GM12878 (cell line): ENCODE measurements at regions not wholly inside any gene's neighbourhood (a gene's known extent, or its start where the extent isn't known, plus 50 kb on each side); places are given as distances from the start of the nearest gene placed in this dataset.

Experiments used
- ATAC-seq: fragments of 200-7000 bp; cut with Tn5 transposase; 3 replicates; pipeline ENCODE4 v1.9.1; 2020; ENCODE audit warnings: mild to moderate bottlenecking, moderate library complexity
- BruUV-seq: library from RNA; stranded (reverse); fragments of 400-500 nt; replicated peaks from 2 replicates; lab custom pipeline; 2021; lab: Mats Ljungman, UMichigan
- CTCF ChIA-PET: fragments of 300-600 bp; sonication (Branson Sonifier 250); formaldehyde crosslinking; extraction: SDS; loops from one replicate; lab custom pipeline; 2021; ENCODE audit warnings: inconsistent platforms; lab: Yijun Ruan, JAX
- POLR2A ChIA-PET: fragments of 350-600 bp; formaldehyde crosslinking; extraction: SDS; loops from one replicate; lab custom pipeline; 2021; ENCODE audit warnings: inconsistent platforms; lab: Charles Lee
- RAD21 ChIA-PET: fragments of 300-600 bp; sonication (Branson Sonifier 250); formaldehyde crosslinking; loops from one replicate; lab custom pipeline; 2023; ENCODE audit warnings: antibody characterized with exemption; ENCODE audit not compliant: unreplicated experiment; lab: Charles Lee
- SMC1A ChIA-PET: fragments of 300-600 bp; sonication (Branson Sonifier 250); formaldehyde crosslinking; loops from one replicate; lab custom pipeline; 2023; ENCODE audit not compliant: unreplicated experiment, uncharacterized antibody; lab: Charles Lee
- DNase-seq: peaks from one replicate; pipeline ENCODE4 v3.0.0-alpha.2; 2011; ENCODE audit warnings: low read depth, low spot score
- FAIRE-seq: peaks from 3 replicates; lab custom pipeline; 2011; peaks lifted over from hg19 to GRCh38; lab: Jason Lieb, UNC
- H2AFZ ChIP-seq: 2 replicates; pipeline ENCODE4 v1.6.0; 2011; ENCODE audit warnings: low read depth, low read length, control low read depth; ENCODE audit not compliant: control insufficient read depth
- H3K27ac ChIP-seq: 2 replicates; pipeline ENCODE4 v1.5.1; 2011; ENCODE audit warnings: control low read depth; ENCODE audit not compliant: control insufficient read depth, insufficient read depth
- H3K27me3 ChIP-seq, 2 experiments: replicated peaks in 1 of 2; 2 replicates each; pipeline versions ENCODE4 v1.6.0 to v1.6.1; 2011; ENCODE audit warnings: low read length in 1 of 2; ENCODE audit not compliant: control insufficient read depth in 2 of 2, insufficient read depth in 2 of 2
- H3K36me3 ChIP-seq, 2 experiments: 2 replicates each; pipeline ENCODE4 v1.5.1; 2011; ENCODE audit warnings: low read length in 1 of 2; ENCODE audit not compliant: control insufficient read depth in 2 of 2, insufficient read depth in 2 of 2
- H3K4me1 ChIP-seq: 2 replicates; pipeline ENCODE4 v1.6.1; 2011; ENCODE audit warnings: mild to moderate bottlenecking, low read length, moderate library complexity, mixed read lengths; ENCODE audit not compliant: control insufficient read depth, insufficient read depth
- H3K4me2 ChIP-seq: 2 replicates; pipeline ENCODE4 v1.6.0; 2011; ENCODE audit warnings: control low read depth; ENCODE audit not compliant: control insufficient read depth, insufficient read depth
- H3K4me3 ChIP-seq: fragments of 200-600 bp; sonication (generic); 2 replicates; pipeline ENCODE4 v1.5.1; 2016
- H3K79me2 ChIP-seq: 2 replicates; pipeline ENCODE4 v1.6.0; 2011; ENCODE audit warnings: low read length; ENCODE audit not compliant: control insufficient read depth, insufficient read depth
- H3K9ac ChIP-seq: 2 replicates; pipeline ENCODE4 v1.8.0; 2011; ENCODE audit warnings: low read length, control low read depth, mixed read lengths; ENCODE audit not compliant: control insufficient read depth, insufficient read depth
- H3K9me3 ChIP-seq: replicated peaks from 3 replicates; pipeline ENCODE4 v1.5.1; 2011; ENCODE audit warnings: mild to moderate bottlenecking, low read length; ENCODE audit not compliant: control insufficient read depth, insufficient read depth
- H4K20me1 ChIP-seq: 2 replicates; pipeline ENCODE4 v1.6.0; 2011; ENCODE audit not compliant: control insufficient read depth, insufficient read depth
- CREB1 ChIP-seq: IDR thresholded peaks from 2 replicates; pipeline ENCODE4 v1.6.1; 2012; ENCODE audit warnings: low read depth, mild to moderate bottlenecking, inconsistent platforms
- HDAC6 ChIP-seq: fragments of 200-600 bp; sonication (generic); IDR thresholded peaks from one replicate; pipeline ENCODE4 v1.8.0; 2017; ENCODE audit warnings: antibody characterized with exemption; ENCODE audit not compliant: unreplicated experiment
- POLR2A ChIP-seq: IDR thresholded peaks from 2 replicates; pipeline ENCODE4 v1.6.1; 2011; ENCODE audit warnings: low read depth, mild to moderate bottlenecking, low read length
- RELA ChIP-seq: fragments of 450-650 bp; IDR thresholded peaks from 2 replicates; pipeline ENCODE4 v1.8.0; 2014; ENCODE audit warnings: borderline replicate concordance; ENCODE audit not compliant: partially characterized antibody
- WGBS: methylation state at CpG from one replicate; pipeline ENCODE4 v1.1.6; 2016; ENCODE audit warnings: low lambda C conversion rate; ENCODE audit not compliant: insufficient replicate concordance, insufficient coverage; ENCODE audit errors: missing lambda C conversion rate; 5-methylcytosine and 5-hydroxymethylcytosine counted together
- in situ Hi-C: fragments of 300-500 bp; cut with MboI; formaldehyde crosslinking; loops from 9 replicates; pipeline ENCODE4 v1.14.3; 2018; ENCODE audit warnings: mixed read lengths
- intact Hi-C: fragments of 100-400 bp; cut with micrococcal nuclease; formaldehyde crosslinking; loops from one replicate; pipeline ENCODE4 v1.14.2; 2022; ENCODE audit not compliant: unreplicated experiment
- TF ChIP-seq, protein P1 (sequence below): IDR thresholded peaks from 2 replicates; pipeline ENCODE4 v1.6.1; 2012; ENCODE audit warnings: mild to moderate bottlenecking, low read depth, low read length
- TF ChIP-seq, protein P2 (sequence below): IDR thresholded peaks from 2 replicates; pipeline ENCODE4 v1.6.1; 2011; ENCODE audit warnings: mild to moderate bottlenecking, low read depth, low read length, moderate library complexity; ENCODE audit not compliant: insufficient replicate concordance

DNA sequence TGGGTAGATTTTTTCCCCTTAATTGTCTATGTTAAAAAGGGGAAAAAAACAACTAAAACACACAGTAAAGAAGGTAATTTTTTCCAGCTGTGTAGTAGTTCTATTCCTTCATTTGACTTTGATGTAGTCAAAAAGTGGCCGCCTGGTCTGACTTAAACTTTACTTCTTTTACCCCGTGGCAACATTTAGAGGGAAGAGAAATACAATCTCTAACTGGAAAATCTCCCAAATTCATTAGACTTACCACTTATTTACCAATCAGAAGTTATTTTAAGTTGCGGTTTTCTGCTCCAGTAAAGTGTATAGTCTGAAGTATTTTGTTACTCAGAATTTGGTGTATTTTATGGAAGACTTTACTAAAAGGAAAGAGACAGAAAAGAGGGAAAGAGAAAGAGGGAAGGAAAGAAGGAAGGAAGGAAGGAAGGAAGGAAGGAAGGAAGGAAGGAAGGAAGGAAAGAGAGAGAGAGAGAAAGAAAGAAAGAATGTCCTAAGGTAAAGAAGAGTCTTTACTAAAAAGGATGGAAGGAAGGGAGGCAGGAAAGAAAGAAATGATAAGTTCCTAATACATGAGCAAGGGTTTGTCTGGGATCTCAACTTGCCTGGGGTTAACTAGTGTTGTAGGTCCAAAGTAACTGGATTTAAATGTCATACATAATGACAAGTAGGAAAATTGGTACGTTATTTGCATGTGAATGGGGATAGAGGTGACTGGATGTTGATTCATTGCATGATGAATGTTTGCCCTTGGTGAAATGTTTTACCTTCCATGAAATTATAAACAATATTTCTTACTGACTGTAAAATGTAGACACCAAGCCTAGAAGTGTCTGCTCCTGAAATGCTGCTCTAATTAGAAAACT is 135.1 kb downstream of the SAMD5 start:
- H3K27ac ChIP-seq = no peak overlapping the region
- TF ChIP-seq HDAC6 (no peak), CREB1 (no peak), RELA (no peak)
- WGBS = 10% methylated on average over 4 of the region's 4 CpGs
- H3K36me3 ChIP-seq = no peaks in the 10 kb centered on the region
- H3K4me1 ChIP-seq = no peaks in the 10 kb centered on the region
- H4K20me1 ChIP-seq = no peaks in the 10 kb centered on the region
- intact Hi-C loops (no loop called here), in situ Hi-C loops (no loop called here)
- no peak for ATAC-seq
- CTCF ChIA-PET = no interaction called here
- POLR2A ChIA-PET = no interaction called here
- no peaks in the 10 kb centered on the region for H3K79me2 ChIP-seq
- no peaks in the 10 kb centered on the region for H3K9me3 ChIP-seq
- no TSS peak for BruUV-seq
- no peak for FAIRE-seq
- DNase-seq = no peak
- no peak overlapping the region for H3K4me3 ChIP-seq
- H3K4me2 ChIP-seq = no peak overlapping the region
- H3K9ac ChIP-seq = no peak overlapping the region
- H2AFZ ChIP-seq = no peak overlapping the region
- SMC1A ChIA-PET = no interaction called here
- RAD21 ChIA-PET = no interaction called here
- no peaks in the 10 kb centered on the region; a peak in 1 of 4 replicates for H3K27me3 ChIP-seq

DNA sequence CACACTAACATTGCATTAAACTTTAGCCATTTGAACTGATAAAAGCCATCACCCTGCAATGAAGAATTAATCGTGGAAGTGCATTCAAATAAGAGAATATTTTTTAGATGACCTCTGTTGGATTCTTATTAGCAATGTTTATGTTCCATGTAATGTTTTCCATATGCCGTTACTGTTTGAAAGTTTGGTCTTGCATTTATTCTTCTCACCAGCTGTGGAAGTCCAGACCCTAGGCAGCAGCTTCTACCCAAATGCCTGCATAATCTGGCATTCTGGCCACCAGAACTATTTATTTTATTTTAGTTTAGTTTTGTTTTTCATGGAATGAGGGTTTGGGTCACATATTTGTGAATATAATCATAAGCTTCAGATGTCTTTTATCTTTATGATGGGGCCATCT is 140.4 kb downstream of the SAMD5 start:
- H3K9ac ChIP-seq = no peak overlapping the region
- H3K9me3 ChIP-seq = no peaks in the 10 kb centered on the region
- H3K36me3 ChIP-seq = no peaks in the 10 kb centered on the region
- DNase-seq (no peak), ATAC-seq (no peak), FAIRE-seq (no peak)
- ChIA-PET CTCF (no interaction called here), SMC1A (interaction anchor here (1.0 kb wide), 1 partner anchor 11 kb away, joined by 3 read pairs; no protein-coding TSS in a partner anchor), RAD21 (no interaction called here), POLR2A (no interaction called here)
- H3K27me3 ChIP-seq = no peaks in the 10 kb centered on the region
- H3K4me3 ChIP-seq = no peak overlapping the region
- no peaks in the 10 kb centered on the region for H3K79me2 ChIP-seq
- H3K4me2 ChIP-seq = no peak overlapping the region
- intact Hi-C loops = no loop called here
- no peaks in the 10 kb centered on the region for H3K4me1 ChIP-seq
- H2AFZ ChIP-seq = no peak overlapping the region
- H4K20me1 ChIP-seq = no peaks in the 10 kb centered on the region
- BruUV-seq = no TSS peak
- no peak overlapping the region for H3K27ac ChIP-seq
- TF ChIP-seq, protein P1, sequence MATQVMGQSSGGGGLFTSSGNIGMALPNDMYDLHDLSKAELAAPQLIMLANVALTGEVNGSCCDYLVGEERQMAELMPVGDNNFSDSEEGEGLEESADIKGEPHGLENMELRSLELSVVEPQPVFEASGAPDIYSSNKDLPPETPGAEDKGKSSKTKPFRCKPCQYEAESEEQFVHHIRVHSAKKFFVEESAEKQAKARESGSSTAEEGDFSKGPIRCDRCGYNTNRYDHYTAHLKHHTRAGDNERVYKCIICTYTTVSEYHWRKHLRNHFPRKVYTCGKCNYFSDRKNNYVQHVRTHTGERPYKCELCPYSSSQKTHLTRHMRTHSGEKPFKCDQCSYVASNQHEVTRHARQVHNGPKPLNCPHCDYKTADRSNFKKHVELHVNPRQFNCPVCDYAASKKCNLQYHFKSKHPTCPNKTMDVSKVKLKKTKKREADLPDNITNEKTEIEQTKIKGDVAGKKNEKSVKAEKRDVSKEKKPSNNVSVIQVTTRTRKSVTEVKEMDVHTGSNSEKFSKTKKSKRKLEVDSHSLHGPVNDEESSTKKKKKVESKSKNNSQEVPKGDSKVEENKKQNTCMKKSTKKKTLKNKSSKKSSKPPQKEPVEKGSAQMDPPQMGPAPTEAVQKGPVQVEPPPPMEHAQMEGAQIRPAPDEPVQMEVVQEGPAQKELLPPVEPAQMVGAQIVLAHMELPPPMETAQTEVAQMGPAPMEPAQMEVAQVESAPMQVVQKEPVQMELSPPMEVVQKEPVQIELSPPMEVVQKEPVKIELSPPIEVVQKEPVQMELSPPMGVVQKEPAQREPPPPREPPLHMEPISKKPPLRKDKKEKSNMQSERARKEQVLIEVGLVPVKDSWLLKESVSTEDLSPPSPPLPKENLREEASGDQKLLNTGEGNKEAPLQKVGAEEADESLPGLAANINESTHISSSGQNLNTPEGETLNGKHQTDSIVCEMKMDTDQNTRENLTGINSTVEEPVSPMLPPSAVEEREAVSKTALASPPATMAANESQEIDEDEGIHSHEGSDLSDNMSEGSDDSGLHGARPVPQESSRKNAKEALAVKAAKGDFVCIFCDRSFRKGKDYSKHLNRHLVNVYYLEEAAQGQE = no peak
- TF ChIP-seq POLR2A = no peak
- TF ChIP-seq, protein P2, sequence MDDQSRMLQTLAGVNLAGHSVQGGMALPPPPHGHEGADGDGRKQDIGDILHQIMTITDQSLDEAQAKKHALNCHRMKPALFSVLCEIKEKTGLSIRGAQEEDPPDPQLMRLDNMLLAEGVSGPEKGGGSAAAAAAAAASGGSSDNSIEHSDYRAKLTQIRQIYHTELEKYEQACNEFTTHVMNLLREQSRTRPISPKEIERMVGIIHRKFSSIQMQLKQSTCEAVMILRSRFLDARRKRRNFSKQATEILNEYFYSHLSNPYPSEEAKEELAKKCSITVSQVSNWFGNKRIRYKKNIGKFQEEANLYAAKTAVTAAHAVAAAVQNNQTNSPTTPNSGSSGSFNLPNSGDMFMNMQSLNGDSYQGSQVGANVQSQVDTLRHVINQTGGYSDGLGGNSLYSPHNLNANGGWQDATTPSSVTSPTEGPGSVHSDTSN = no peak
- WGBS = 50% methylated on average over 2 of the region's 2 CpGs
- in situ Hi-C loops = no loop called here
